Hepatocyte (in vitro differentiated cells): ENCODE measurements at regions not wholly inside any gene's neighbourhood (a gene's known extent, or its start where the extent isn't known, plus 50 kb on each side); places are given as distances from the start of the nearest gene placed in this dataset.

Experiments
- DNase-seq: peaks from one replicate; pipeline ENCODE4 v3.0.0-alpha.2; 2016; ENCODE audit warnings: low spot score
- H2AFZ ChIP-seq: fragments of 200-600 bp; sonication (generic); 2 replicates; pipeline ENCODE4 v1.6.0; 2016; ENCODE audit warnings: antibody characterized with exemption, mild to moderate bottlenecking
- H3K27ac ChIP-seq: fragments of 200-600 bp; sonication (generic); 2 replicates; pipeline ENCODE4 v1.5.1; 2016; ENCODE audit warnings: mild to moderate bottlenecking
- H3K27me3 ChIP-seq: fragments of 200-600 bp; sonication (generic); 2 replicates; pipeline ENCODE4 v1.6.1; 2016
- H3K36me3 ChIP-seq: fragments of 200-600 bp; sonication (generic); replicated peaks from 2 replicates; pipeline ENCODE4 v1.5.1; 2016; ENCODE audit warnings: low read depth; ENCODE audit not compliant: insufficient read depth
- H3K4me1 ChIP-seq: fragments of 200-600 bp; sonication (generic); 2 replicates; pipeline ENCODE4 v1.5.1; 2016; ENCODE audit warnings: mild to moderate bottlenecking, moderate library complexity; ENCODE audit not compliant: insufficient read depth
- H3K4me2 ChIP-seq: fragments of 200-600 bp; sonication (generic); 2 replicates; pipeline ENCODE4 v1.6.0; 2016
- H3K4me3 ChIP-seq: fragments of 200-600 bp; sonication (generic); 2 replicates; pipeline ENCODE4 v1.5.1; 2016; ENCODE audit warnings: mild to moderate bottlenecking
- H3K79me2 ChIP-seq: fragments of 200-600 bp; sonication (generic); 2 replicates; pipeline ENCODE4 v1.6.0; 2017; ENCODE audit warnings: mild to moderate bottlenecking
- H3K9me2 ChIP-seq: fragments of 200-600 bp; sonication (generic); replicated peaks from 2 replicates; pipeline ENCODE4 v1.6.0; 2017; ENCODE audit warnings: mild to moderate bottlenecking; ENCODE audit not compliant: insufficient read depth
- H3K9me3 ChIP-seq: fragments of 200-600 bp; sonication (generic); 2 replicates; pipeline ENCODE4 v1.5.1; 2016; ENCODE audit warnings: low read depth, mild to moderate bottlenecking
- H4K20me1 ChIP-seq: fragments of 200-600 bp; sonication (generic); 2 replicates; pipeline ENCODE4 v1.6.0; 2016; ENCODE audit warnings: mild to moderate bottlenecking; ENCODE audit not compliant: insufficient read depth, poor library complexity, severe bottlenecking
- EZH2 ChIP-seq: fragments of 200-600 bp; sonication (generic); IDR thresholded peaks from 2 replicates; pipeline ENCODE4 v1.6.1; 2016; ENCODE audit warnings: antibody characterized with exemption, mild to moderate bottlenecking, borderline replicate concordance
- EZH2phosphoT487 ChIP-seq: fragments of 200-600 bp; sonication (generic); IDR thresholded peaks from one replicate; pipeline ENCODE4 v1.6.1; 2018; ENCODE audit warnings: antibody characterized with exemption, mild to moderate bottlenecking, low read depth, moderate library complexity; ENCODE audit not compliant: unreplicated experiment, severe bottlenecking
- WGBS: methylation state at CpG from one replicate; pipeline ENCODE4 v1.1.6; 2016; ENCODE audit warnings: low lambda C conversion rate; ENCODE audit errors: missing lambda C conversion rate; 5-methylcytosine and 5-hydroxymethylcytosine counted together
- TF ChIP-seq, protein P1 (sequence below): fragments of 200-600 bp; sonication (generic); IDR thresholded peaks from 2 replicates; pipeline ENCODE4 v1.5.1; 2016; ENCODE audit warnings: antibody characterized with exemption, mild to moderate bottlenecking; ENCODE audit not compliant: poor library complexity

DNA sequence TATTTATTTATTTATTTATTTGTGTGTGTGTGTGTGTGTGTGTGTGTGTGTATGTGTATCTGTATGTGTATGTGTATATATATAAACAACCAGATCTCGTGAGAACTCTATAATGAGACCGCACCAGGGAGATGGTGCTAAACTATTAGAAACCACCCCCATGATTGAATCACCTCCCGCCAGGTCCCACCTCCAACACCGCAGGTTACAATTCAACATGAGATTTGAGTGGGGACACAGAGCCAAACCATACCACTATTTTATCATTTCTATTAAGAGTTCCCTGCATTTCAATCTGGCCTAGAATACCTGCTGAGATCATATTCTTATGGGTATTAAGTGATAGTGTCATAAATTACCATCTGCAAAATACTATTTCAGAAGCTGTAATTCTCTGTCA is 243.8 kb upstream of the PLEKHG7 start:
- no peaks in the 10 kb centered on the region for H4K20me1 ChIP-seq
- TF ChIP-seq EZH2phosphoT487 (no peak), EZH2 (no peak)
- TF ChIP-seq, protein P1, sequence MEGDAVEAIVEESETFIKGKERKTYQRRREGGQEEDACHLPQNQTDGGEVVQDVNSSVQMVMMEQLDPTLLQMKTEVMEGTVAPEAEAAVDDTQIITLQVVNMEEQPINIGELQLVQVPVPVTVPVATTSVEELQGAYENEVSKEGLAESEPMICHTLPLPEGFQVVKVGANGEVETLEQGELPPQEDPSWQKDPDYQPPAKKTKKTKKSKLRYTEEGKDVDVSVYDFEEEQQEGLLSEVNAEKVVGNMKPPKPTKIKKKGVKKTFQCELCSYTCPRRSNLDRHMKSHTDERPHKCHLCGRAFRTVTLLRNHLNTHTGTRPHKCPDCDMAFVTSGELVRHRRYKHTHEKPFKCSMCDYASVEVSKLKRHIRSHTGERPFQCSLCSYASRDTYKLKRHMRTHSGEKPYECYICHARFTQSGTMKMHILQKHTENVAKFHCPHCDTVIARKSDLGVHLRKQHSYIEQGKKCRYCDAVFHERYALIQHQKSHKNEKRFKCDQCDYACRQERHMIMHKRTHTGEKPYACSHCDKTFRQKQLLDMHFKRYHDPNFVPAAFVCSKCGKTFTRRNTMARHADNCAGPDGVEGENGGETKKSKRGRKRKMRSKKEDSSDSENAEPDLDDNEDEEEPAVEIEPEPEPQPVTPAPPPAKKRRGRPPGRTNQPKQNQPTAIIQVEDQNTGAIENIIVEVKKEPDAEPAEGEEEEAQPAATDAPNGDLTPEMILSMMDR, result no peak
- H3K4me2 ChIP-seq, result no peak overlapping the region
- no peaks in the 10 kb centered on the region for H3K9me3 ChIP-seq
- WGBS, result 100% methylated on average over 4 of the region's 4 CpGs
- no peak for DNase-seq
- no peak overlapping the region for H2AFZ ChIP-seq
- no peaks in the 10 kb centered on the region for H3K27me3 ChIP-seq
- peaks cover 20% of the 10 kb centered on the region for H3K4me1 ChIP-seq
- no peaks in the 10 kb centered on the region for H3K9me2 ChIP-seq
- H3K36me3 ChIP-seq, result no peaks in the 10 kb centered on the region
- no peak overlapping the region for H3K4me3 ChIP-seq
- no peaks in the 10 kb centered on the region for H3K79me2 ChIP-seq
- H3K27ac ChIP-seq, result no peak overlapping the region

DNA sequence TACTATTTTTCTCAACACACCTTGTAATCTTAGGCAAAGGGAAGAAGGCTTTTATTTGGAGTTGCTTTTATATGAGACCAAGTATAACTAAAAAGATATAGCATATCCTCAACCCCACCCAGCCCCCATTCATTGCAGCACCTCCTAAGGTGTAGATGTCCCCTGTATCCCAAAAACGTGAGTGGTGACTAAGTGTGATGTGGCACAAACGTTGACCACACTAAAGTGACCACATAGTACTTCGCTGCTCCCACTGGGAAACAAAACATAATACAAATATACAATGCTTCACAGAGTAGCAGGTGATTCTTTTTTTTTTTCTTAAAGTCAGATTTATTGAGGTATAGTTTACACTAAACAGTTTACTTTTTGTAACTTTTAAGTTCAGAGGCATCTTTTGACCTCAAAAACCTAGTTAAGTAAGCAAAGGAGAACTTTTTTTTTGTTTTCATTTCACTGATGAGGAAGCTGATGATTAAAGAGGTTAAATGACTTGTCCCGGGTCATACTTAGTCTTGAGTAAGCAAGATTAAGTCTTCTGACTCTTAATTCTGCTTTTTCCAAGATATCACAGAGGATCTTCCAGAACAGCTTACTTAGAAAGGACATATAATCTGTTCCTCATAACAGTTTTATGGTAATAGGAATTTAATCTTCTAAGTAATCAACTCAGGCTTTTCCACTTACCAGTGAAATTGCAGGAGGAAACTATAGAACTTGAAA is 245.2 kb upstream of the PLEKHG7 start:
- H3K27me3 ChIP-seq, result no peaks in the 10 kb centered on the region
- WGBS, result 53% methylated on average over 4 of the region's 4 CpGs
- no peaks in the 10 kb centered on the region for H3K36me3 ChIP-seq
- no peak for DNase-seq
- no peaks in the 10 kb centered on the region for H3K9me2 ChIP-seq
- no peak overlapping the region for H3K4me2 ChIP-seq
- H3K4me3 ChIP-seq, result no peak overlapping the region
- no peak overlapping the region for H3K27ac ChIP-seq
- no peak for TF ChIP-seq EZH2
- TF ChIP-seq, protein P1, result no peak
- no peak for TF ChIP-seq EZH2phosphoT487
- no peaks in the 10 kb centered on the region for H3K79me2 ChIP-seq
- no peak overlapping the region for H2AFZ ChIP-seq
- no peaks in the 10 kb centered on the region for H4K20me1 ChIP-seq
- peaks cover 16% of the 10 kb centered on the region for H3K4me1 ChIP-seq
- no peaks in the 10 kb centered on the region for H3K9me3 ChIP-seq

DNA sequence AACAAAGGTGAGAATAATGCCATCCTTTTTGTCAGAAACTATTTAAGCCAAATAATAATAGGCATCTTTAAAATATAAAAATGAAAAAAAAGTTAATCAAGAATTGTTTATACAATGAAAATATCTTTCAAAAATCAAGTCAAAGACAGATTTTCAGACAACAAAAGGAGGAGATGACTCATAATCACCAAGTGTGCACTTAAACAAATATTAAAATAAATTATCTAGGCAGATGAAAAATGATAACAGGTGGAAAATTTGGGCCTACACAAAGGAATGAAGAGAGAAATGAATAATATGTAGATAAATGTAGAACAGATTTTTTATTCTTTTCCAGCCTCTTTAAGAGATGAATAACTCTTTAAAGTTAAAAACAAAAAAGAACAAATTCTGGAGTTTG is 250.0 kb upstream of the PLEKHG7 start:
- H3K27me3 ChIP-seq, result no peaks in the 10 kb centered on the region
- no peak for TF ChIP-seq EZH2phosphoT487
- TF ChIP-seq, protein P1, result no peak
- TF ChIP-seq EZH2, result no peak
- H3K4me2 ChIP-seq, result no peak overlapping the region
- H3K9me3 ChIP-seq, result no peaks in the 10 kb centered on the region
- no peak overlapping the region for H3K4me3 ChIP-seq
- H3K79me2 ChIP-seq, result no peaks in the 10 kb centered on the region
- no peaks in the 10 kb centered on the region for H4K20me1 ChIP-seq
- no peaks in the 10 kb centered on the region for H3K36me3 ChIP-seq
- H3K27ac ChIP-seq, result no peak overlapping the region
- H2AFZ ChIP-seq, result no peak overlapping the region
- no peaks in the 10 kb centered on the region for H3K9me2 ChIP-seq
- H3K4me1 ChIP-seq, result no peaks in the 10 kb centered on the region
- no peak for DNase-seq

DNA sequence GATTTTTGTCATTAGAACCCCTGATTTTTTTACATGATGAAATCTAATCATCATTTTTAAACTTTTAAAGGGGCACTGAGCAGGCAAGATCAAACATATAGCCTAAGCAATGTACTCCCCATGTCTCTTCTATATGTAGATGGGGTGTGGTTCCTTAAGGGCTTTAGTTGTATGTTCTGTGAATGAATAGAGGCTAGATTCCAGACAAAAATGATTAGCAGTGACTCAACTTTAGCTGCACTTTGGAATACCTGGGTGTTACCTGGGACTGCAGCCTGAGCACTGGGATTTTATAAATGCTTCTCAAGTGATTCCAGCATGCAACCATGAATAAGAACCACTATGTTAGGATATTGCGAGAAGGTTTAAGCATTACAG is 256.7 kb upstream of the PLEKHG7 start:
- no peaks in the 10 kb centered on the region for H3K79me2 ChIP-seq
- H3K4me3 ChIP-seq, result no peak overlapping the region
- H3K9me3 ChIP-seq, result no peaks in the 10 kb centered on the region
- H3K4me1 ChIP-seq, result no peaks in the 10 kb centered on the region
- TF ChIP-seq EZH2 (no peak), EZH2phosphoT487 (no peak)
- TF ChIP-seq, protein P1, result no peak
- no peak for DNase-seq
- H3K27me3 ChIP-seq, result no peaks in the 10 kb centered on the region
- H3K27ac ChIP-seq, result peak overlapping the region; percentile 8
- H2AFZ ChIP-seq, result no peak overlapping the region
- no peaks in the 10 kb centered on the region for H3K36me3 ChIP-seq
- no peaks in the 10 kb centered on the region for H4K20me1 ChIP-seq
- 85% methylated on average over 1 of the region's 1 CpG for WGBS
- no peaks in the 10 kb centered on the region for H3K9me2 ChIP-seq
- H3K4me2 ChIP-seq, result no peak overlapping the region
